ENCODE measurements at regions not wholly inside any gene's neighbourhood (a gene's known extent, or its start where the extent isn't known, plus 50 kb on each side); places are given as distances from the start of the nearest gene placed in this dataset.

- TF ChIP-seq CTCF (conservative IDR thresholded peaks at IDR 0.05 in 1 of 2, IDR thresholded peaks at IDR 0.05 in 1 of 2; ENCODE audit: low read depth in 1 of 2, low read length in 2 of 2): no peak
- no peak for TF ChIP-seq EZH2 (IDR thresholded peaks at IDR 0.05; ENCODE audit: low read length, missing control alignments)
Observed at GRCh38 chrX:35285289-35285962, 342.8 kb downstream of the FAM47B start.
